ENCODE measurements at regions not wholly inside any gene's neighbourhood (a gene's known extent, or its start where the extent isn't known, plus 50 kb on each side); places are given as distances from the start of the nearest gene placed in this dataset.

- no peak overlapping the region for H3K4me3 ChIP-seq (ENCODE audit: low read length)
- no peaks in the 10 kb centered on the region for H3K27me3 ChIP-seq (ENCODE audit: control insufficient read depth, low read length)
- no peaks in the 10 kb centered on the region for H3K9me3 ChIP-seq (ENCODE audit: control insufficient read depth, insufficient read depth, low read length)
Observed at GRCh38 chrX:143115466-143115865, 89.7 kb downstream of the SPANXN4 start.

GRCh38 chrX:143095816-143096215, 70.1 kb downstream of the SPANXN4 start:
- Histone ChIP-seq H3K36me3 (ENCODE audit: control insufficient read depth, low read length) (no peaks in the 10 kb centered on the region), H3K4me2 (ENCODE audit: low read length) (no peak overlapping the region), H3F3A (ENCODE audit: control insufficient read depth, insufficient read depth) (no peaks in the 10 kb centered on the region), H3K4me3 (ENCODE audit: low read length) (no peak overlapping the region), H3K9me3 (ENCODE audit: control insufficient read depth, insufficient read depth, low read length) (no peaks in the 10 kb centered on the region), H3K27me3 (ENCODE audit: control insufficient read depth, low read length) (no peaks in the 10 kb centered on the region), H3K79me2 (ENCODE audit: control insufficient read depth, low read length) (no peaks in the 10 kb centered on the region), H3K27ac (ENCODE audit: low read depth, low read length) (no peak overlapping the region), H3K4me1 (ENCODE audit: control insufficient read depth, low read length) (no peaks in the 10 kb centered on the region), H3K9me2 (replicated peaks; ENCODE audit: control insufficient read depth, low read length) (no peaks in the 10 kb centered on the region), H4K20me1 (ENCODE audit: control insufficient read depth, insufficient read depth, low read depth, low read length) (no peaks in the 10 kb centered on the region)
- TF ChIP-seq CTCF (IDR thresholded peaks at IDR 0.05; ENCODE audit: low read depth, low read length, poor library complexity, severe bottlenecking) (no peak), EZH2phosphoT487 (IDR thresholded peaks at IDR 0.05; ENCODE audit: borderline replicate concordance, low read length) (no peak)

More at GRCh38 chrX:143115466-143115865, 89.7 kb downstream of the SPANXN4 start:
- H3K9me2 ChIP-seq (replicated peaks; ENCODE audit: control insufficient read depth, low read length), result no peaks in the 10 kb centered on the region
- TF ChIP-seq CTCF (IDR thresholded peaks at IDR 0.05; ENCODE audit: low read depth, low read length, poor library complexity, severe bottlenecking) (no peak), EZH2phosphoT487 (IDR thresholded peaks at IDR 0.05; ENCODE audit: borderline replicate concordance, low read length) (no peak)
- H3K4me2 ChIP-seq (ENCODE audit: low read length), result no peak overlapping the region
- no peaks in the 10 kb centered on the region for H3K4me1 ChIP-seq (ENCODE audit: control insufficient read depth, low read length)
- H3K79me2 ChIP-seq (ENCODE audit: control insufficient read depth, low read length), result no peaks in the 10 kb centered on the region
- no peaks in the 10 kb centered on the region for H3F3A ChIP-seq (ENCODE audit: control insufficient read depth, insufficient read depth)
- no peaks in the 10 kb centered on the region for H4K20me1 ChIP-seq (ENCODE audit: control insufficient read depth, insufficient read depth, low read depth, low read length)
- no peaks in the 10 kb centered on the region for H3K36me3 ChIP-seq (ENCODE audit: control insufficient read depth, low read length)
- no peak overlapping the region for H3K27ac ChIP-seq (ENCODE audit: low read depth, low read length)

GRCh38 chrX:143095321-143095720, 69.6 kb downstream of the SPANXN4 start:
- H3K4me2 ChIP-seq (ENCODE audit: low read length), result no peak overlapping the region
- H3K4me1 ChIP-seq (ENCODE audit: control insufficient read depth, low read length), result no peaks in the 10 kb centered on the region
- no peaks in the 10 kb centered on the region for H3K79me2 ChIP-seq (ENCODE audit: control insufficient read depth, low read length)
- no peaks in the 10 kb centered on the region for H3K9me2 ChIP-seq (replicated peaks; ENCODE audit: control insufficient read depth, low read length)
- H3K36me3 ChIP-seq (ENCODE audit: control insufficient read depth, low read length), result no peaks in the 10 kb centered on the region
- H3K27ac ChIP-seq (ENCODE audit: low read depth, low read length), result no peak overlapping the region
- no peak for TF ChIP-seq CTCF (IDR thresholded peaks at IDR 0.05; ENCODE audit: low read depth, low read length, poor library complexity, severe bottlenecking)
- no peaks in the 10 kb centered on the region for H3K27me3 ChIP-seq (ENCODE audit: control insufficient read depth, low read length)
- no peaks in the 10 kb centered on the region for H4K20me1 ChIP-seq (ENCODE audit: control insufficient read depth, insufficient read depth, low read depth, low read length)
- no peak overlapping the region for H3K4me3 ChIP-seq (ENCODE audit: low read length)
- H3F3A ChIP-seq (ENCODE audit: control insufficient read depth, insufficient read depth), result no peaks in the 10 kb centered on the region
- H3K9me3 ChIP-seq (ENCODE audit: control insufficient read depth, insufficient read depth, low read length), result no peaks in the 10 kb centered on the region

All from DOHH2 (cell line).